CD14-positive monocyte (primary cell): ENCODE measurements at regions not wholly inside any gene's neighbourhood (a gene's known extent, or its start where the extent isn't known, plus 50 kb on each side); places are given as distances from the start of the nearest gene placed in this dataset.

Source experiments
- DNase-seq, 3 donors: peaks; one replicate each; pipeline ENCODE4 v3.0.0-alpha.2; 2011 to 2022
- H2AFZ ChIP-seq: 2 replicates; pipeline ENCODE4 v1.6.0; 2012; ENCODE audit warnings: mild to moderate bottlenecking, low read depth, low read length, inconsistent platforms; ENCODE audit not compliant: insufficient read depth, poor library complexity, severe bottlenecking
- H3K27ac ChIP-seq, 2 donors: 1 replicate in 1 of 2; 2 replicates in 1 of 2; pipeline ENCODE4 v1.5.1; 2012 to 2013; ENCODE audit warnings: low read length in 2 of 2, control low read depth in 1 of 2, inconsistent platforms in 1 of 2, low read depth in 1 of 2, mild to moderate bottlenecking in 1 of 2
- H3K27me3 ChIP-seq, 2 donors: one replicate each; pipeline versions ENCODE4 v1.6.0 to v1.6.1; 2011 to 2013; ENCODE audit warnings: low read length in 2 of 2; ENCODE audit not compliant: control insufficient read depth in 2 of 2, insufficient read depth in 2 of 2
- H3K36me3 ChIP-seq, 2 donors: replicated peaks in 1 of 2; 1 replicate in 1 of 2; 2 replicates in 1 of 2; pipeline versions ENCODE4 v1.5.1 to v1.6.1; 2012 to 2013; ENCODE audit warnings: low read length in 2 of 2, control low read depth in 1 of 2, inconsistent platforms in 1 of 2, mild to moderate bottlenecking in 1 of 2; ENCODE audit not compliant: insufficient read depth in 2 of 2, control insufficient read depth in 1 of 2
- H3K4me1 ChIP-seq, 2 donors: 1 replicate in 1 of 2; 2 replicates in 1 of 2; pipeline versions ENCODE4 v1.5.1 to v1.6.1; 2012 to 2013; ENCODE audit warnings: low read length in 2 of 2, control low read depth in 1 of 2, inconsistent platforms in 1 of 2, mild to moderate bottlenecking in 1 of 2, moderate library complexity in 1 of 2; ENCODE audit not compliant: insufficient read depth in 2 of 2, control insufficient read depth in 1 of 2
- H3K4me2 ChIP-seq: replicated peaks from 2 replicates; pipeline ENCODE3; 2012; ENCODE audit warnings: low read length, moderate library complexity, mild to moderate bottlenecking; ENCODE audit not compliant: poor library complexity, severe bottlenecking; ENCODE audit errors: extremely low read depth
- H3K4me3 ChIP-seq, 3 experiments: fragments of 200-600 bp in 1 of 3; sonication (generic) in 1 of 3; replicated peaks in 1 of 3; 1 replicate in 2 of 3; 2 replicates in 1 of 3; pipeline ENCODE4 v1.5.1; 2011 to 2013; ENCODE audit warnings: low read length in 3 of 3, mild to moderate bottlenecking in 3 of 3, control low read depth in 2 of 3, low read depth in 2 of 3, inconsistent platforms in 1 of 3, moderate library complexity in 1 of 3
- H3K79me2 ChIP-seq: 2 replicates; pipeline ENCODE4 v1.6.0; 2012; ENCODE audit warnings: mild to moderate bottlenecking, control low read depth, inconsistent platforms, low read length, moderate library complexity; ENCODE audit not compliant: insufficient read depth
- H3K9ac ChIP-seq: 2 replicates; pipeline ENCODE4 v1.6.0; 2017; ENCODE audit warnings: low read length, mild to moderate bottlenecking; ENCODE audit not compliant: insufficient read depth, poor library complexity, severe bottlenecking
- H3K9me3 ChIP-seq, 2 donors: replicated peaks in 1 of 2; 1 replicate in 1 of 2; 2 replicates in 1 of 2; pipeline versions ENCODE4 v1.5.1 to v1.6.1; 2012 to 2013; ENCODE audit warnings: low read length in 2 of 2, control low read depth in 1 of 2; ENCODE audit not compliant: control insufficient read depth in 1 of 2, insufficient read depth in 1 of 2
- H4K20me1 ChIP-seq: 2 replicates; pipeline ENCODE4 v1.6.0; 2012; ENCODE audit warnings: mild to moderate bottlenecking, low read length, control low read depth, moderate library complexity; ENCODE audit not compliant: insufficient read depth
- H3K27ac Mint-ChIP-seq, 7 donors: one replicate each; pipeline ENCODE4 v1.8.0; 2020; ENCODE audit warnings: mild to moderate bottlenecking in 7 of 7, mixed read lengths in 7 of 7, moderate library complexity in 6 of 7, inconsistent platforms in 2 of 7
- H3K27me3 Mint-ChIP-seq, 3 donors: one replicate each; pipeline ENCODE4 v1.8.0; 2021 to 2022; ENCODE audit warnings: low read depth in 3 of 3, mild to moderate bottlenecking in 3 of 3, mixed read lengths in 3 of 3, moderate library complexity in 3 of 3, inconsistent platforms in 1 of 3
- H3K36me3 Mint-ChIP-seq, 2 donors: one replicate each; pipeline ENCODE4 v1.8.0; 2020; ENCODE audit warnings: mixed read lengths in 2 of 2, inconsistent platforms in 1 of 2, mild to moderate bottlenecking in 1 of 2
- H3K4me1 Mint-ChIP-seq: one replicate; pipeline ENCODE4 v1.8.0; 2020; ENCODE audit warnings: mild to moderate bottlenecking, mixed read lengths
- H3K4me3 Mint-ChIP-seq, 2 donors: one replicate each; pipeline ENCODE4 v1.8.0; 2020; ENCODE audit warnings: mild to moderate bottlenecking in 2 of 2, mixed read lengths in 2 of 2, moderate library complexity in 1 of 2
- H3K9me3 Mint-ChIP-seq, 7 donors: one replicate each; pipeline ENCODE4 v1.8.0; 2020 to 2022; ENCODE audit warnings: mixed read lengths in 7 of 7, mild to moderate bottlenecking in 6 of 7, moderate library complexity in 6 of 7, inconsistent platforms in 2 of 7
- WGBS: methylation state at CpG from one replicate; pipeline ENCODE4 v1.1.5; 2013; ENCODE audit warnings: missing lambda C conversion rate; ENCODE audit not compliant: insufficient coverage; 5-methylcytosine and 5-hydroxymethylcytosine counted together
- intact Hi-C, 2 donors: fragments of 100-400 bp; cut with micrococcal nuclease; formaldehyde crosslinking; loops; one replicate each; pipeline versions ENCODE4 v1.15.0 to v1.15.1; 2023
- TF ChIP-seq, protein P1 (sequence below): fragments of 200-600 bp; IDR thresholded peaks from one replicate; pipeline ENCODE4 v1.8.0; 2022; ENCODE audit warnings: antibody characterized with exemption, mild to moderate bottlenecking

DNA sequence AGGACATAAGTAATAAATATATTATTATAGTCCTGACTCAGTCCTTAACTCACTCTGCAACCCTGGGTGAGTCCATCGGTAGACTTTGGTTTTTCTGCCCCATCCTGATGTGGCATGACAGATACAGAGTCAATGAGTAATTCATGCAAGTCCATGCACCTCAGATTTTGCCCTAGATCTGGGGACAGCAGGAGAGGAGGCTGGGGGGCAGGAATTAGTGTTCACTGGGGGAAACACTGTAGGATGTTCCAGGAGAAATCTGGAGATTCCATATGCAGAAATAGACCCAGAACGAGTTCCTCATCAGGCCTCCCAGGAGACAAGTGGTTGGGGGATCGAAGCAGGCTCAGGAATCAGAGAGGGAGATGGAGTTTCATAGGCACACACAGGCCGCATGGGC is 150.8 kb downstream of the DICER1 start:
- Mint-ChIP-seq H3K27me3 (peaks cover 12 to 33% (median 16%) of the 10 kb centered on the region in 3 donors), H3K27ac (no peak overlapping the region), H3K4me1 (no peaks in the 10 kb centered on the region), H3K4me3 (no peak overlapping the region), H3K36me3 (no peaks in the 10 kb centered on the region), H3K9me3 (peaks cover 0 to 1% (median 0%) of the 10 kb centered on the region in 7 donors)
- TF ChIP-seq, protein P1, sequence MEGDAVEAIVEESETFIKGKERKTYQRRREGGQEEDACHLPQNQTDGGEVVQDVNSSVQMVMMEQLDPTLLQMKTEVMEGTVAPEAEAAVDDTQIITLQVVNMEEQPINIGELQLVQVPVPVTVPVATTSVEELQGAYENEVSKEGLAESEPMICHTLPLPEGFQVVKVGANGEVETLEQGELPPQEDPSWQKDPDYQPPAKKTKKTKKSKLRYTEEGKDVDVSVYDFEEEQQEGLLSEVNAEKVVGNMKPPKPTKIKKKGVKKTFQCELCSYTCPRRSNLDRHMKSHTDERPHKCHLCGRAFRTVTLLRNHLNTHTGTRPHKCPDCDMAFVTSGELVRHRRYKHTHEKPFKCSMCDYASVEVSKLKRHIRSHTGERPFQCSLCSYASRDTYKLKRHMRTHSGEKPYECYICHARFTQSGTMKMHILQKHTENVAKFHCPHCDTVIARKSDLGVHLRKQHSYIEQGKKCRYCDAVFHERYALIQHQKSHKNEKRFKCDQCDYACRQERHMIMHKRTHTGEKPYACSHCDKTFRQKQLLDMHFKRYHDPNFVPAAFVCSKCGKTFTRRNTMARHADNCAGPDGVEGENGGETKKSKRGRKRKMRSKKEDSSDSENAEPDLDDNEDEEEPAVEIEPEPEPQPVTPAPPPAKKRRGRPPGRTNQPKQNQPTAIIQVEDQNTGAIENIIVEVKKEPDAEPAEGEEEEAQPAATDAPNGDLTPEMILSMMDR, result no peak
- Histone ChIP-seq H3K4me2 (no peak overlapping the region), H3K36me3 (no peaks in the 10 kb centered on the region), H3K79me2 (no peaks in the 10 kb centered on the region), H3K27ac (no peak overlapping the region), H3K4me3 (no peak overlapping the region), H3K27me3 (no peaks in the 10 kb centered on the region), H3K4me1 (no peaks in the 10 kb centered on the region), H3K9ac (no peak overlapping the region), H3K9me3 (no peaks in the 10 kb centered on the region), H2AFZ (no peak overlapping the region), H4K20me1 (no peaks in the 10 kb centered on the region)
- intact Hi-C loops, result no loop called here
- DNase-seq, result no peak
- WGBS, result 67% methylated on average over 3 of the region's 4 CpGs

DNA sequence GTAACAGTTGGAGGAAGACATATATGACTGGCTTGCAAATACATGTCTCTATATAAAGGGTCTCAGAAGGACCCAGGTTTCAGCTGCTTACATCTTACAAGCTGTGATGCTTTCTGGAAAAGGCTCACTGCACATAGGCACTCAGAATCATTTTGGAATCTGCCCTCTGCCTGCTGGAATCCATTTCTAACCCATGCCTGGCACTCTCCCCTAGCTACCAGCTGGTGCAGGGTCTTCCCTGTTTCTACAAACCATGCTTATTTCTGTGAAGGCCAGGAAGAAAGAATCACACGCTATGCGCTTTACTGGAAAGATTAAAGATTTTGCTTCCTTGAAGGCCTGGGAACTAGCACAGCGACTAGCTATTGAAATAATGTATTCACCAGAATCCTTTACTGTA is 151.3 kb downstream of the DICER1 start:
- Mint-ChIP-seq H3K4me3 (no peak overlapping the region), H3K27me3 (peaks cover 10 to 28% (median 18%) of the 10 kb centered on the region in 3 donors), H3K9me3 (peaks cover 0 to 2% (median 0%) of the 10 kb centered on the region in 7 donors), H3K27ac (no peak overlapping the region), H3K4me1 (no peaks in the 10 kb centered on the region), H3K36me3 (no peaks in the 10 kb centered on the region)
- no peak overlapping the region for H3K9ac ChIP-seq
- no peaks in the 10 kb centered on the region for H3K9me3 ChIP-seq
- no peaks in the 10 kb centered on the region for H3K27me3 ChIP-seq
- intact Hi-C loops, result no loop called here
- DNase-seq, result no peak
- no peak overlapping the region for H3K27ac ChIP-seq
- H3K4me2 ChIP-seq, result no peak overlapping the region
- no peaks in the 10 kb centered on the region for H4K20me1 ChIP-seq
- no peak overlapping the region for H3K4me3 ChIP-seq
- no peaks in the 10 kb centered on the region for H3K4me1 ChIP-seq
- no peaks in the 10 kb centered on the region for H3K79me2 ChIP-seq
- no peak overlapping the region for H2AFZ ChIP-seq
- TF ChIP-seq, protein P1, result no peak
- WGBS, result no CpG with 5 or more reads among the region's 3 CpGs
- H3K36me3 ChIP-seq, result no peaks in the 10 kb centered on the region
